Eye (tissue), 1 donor: ENCODE measurements at regions not wholly inside any gene's neighbourhood (a gene's known extent, or its start where the extent isn't known, plus 50 kb on each side); places are given as distances from the start of the nearest gene placed in this dataset.
A peak's percentile ranks its signal among the peaks of the same experiment; 100 is the strongest.
"Not testable (repeated sequence)": the region's sequence is repeated elsewhere in the genome, so short reads cannot be mapped to it uniquely, and the experiment has no call there.

ENCODE experiments used
- DNase-seq: peaks from one replicate; pipeline ENCODE4 v3.0.0-alpha.2; 2015

GRCh38 chr3:160098261-160098908 is 109.8 kb downstream of the IL12A start:
- no peak for DNase-seq

GRCh38 chr3:160098926-160099626 is 110.4 kb downstream of the IL12A start:
- no peak for DNase-seq

- DNase-seq = no peak
Observed at GRCh38 chr3:160099834-160100233, 111.2 kb downstream of the IL12A start.

GRCh38 chr3:160100610-160101009 is 112.0 kb downstream of the IL12A start:
- no peak for DNase-seq

GRCh38 chr3:160102001-160102400 is 113.4 kb downstream of the IL12A start:
- DNase-seq = not testable (repeated sequence)

GRCh38 chr3:160103397-160103796 is 114.8 kb downstream of the IL12A start:
- no peak for DNase-seq

- no peak for DNase-seq
Observed at GRCh38 chr3:160105907-160106584, 117.4 kb downstream of the IL12A start.

GRCh38 chr3:160106905-160107861 is 118.0 kb upstream of the C3orf80 start:
- no peak for DNase-seq

GRCh38 chr3:160108362-160108761 is 116.9 kb upstream of the C3orf80 start:
- no peak for DNase-seq

GRCh38 chr3:160112481-160112880 is 112.7 kb upstream of the C3orf80 start:
- DNase-seq = no peak

- DNase-seq = no peak
Observed at GRCh38 chr3:160112996-160113395, 112.2 kb upstream of the C3orf80 start.

- DNase-seq = no peak
Observed at GRCh38 chr3:160114355-160114995, 110.7 kb upstream of the C3orf80 start.

- DNase-seq = no peak
Observed at GRCh38 chr3:160115387-160115786, 109.8 kb upstream of the C3orf80 start.

GRCh38 chr3:160124224-160124623 is 101.0 kb upstream of the C3orf80 start:
- no peak for DNase-seq

- no peak for DNase-seq
Observed at GRCh38 chr3:160125258-160125657, 100.0 kb upstream of the C3orf80 start.

GRCh38 chr3:160126051-160126450 is 99.2 kb upstream of the C3orf80 start:
- DNase-seq = no peak

GRCh38 chr3:160126761-160127160 is 98.5 kb upstream of the C3orf80 start:
- DNase-seq = peak; percentile 11

GRCh38 chr3:160127308-160127707 is 97.9 kb upstream of the C3orf80 start:
- DNase-seq = no peak

- no peak for DNase-seq
Observed at GRCh38 chr3:160128056-160128455, 97.2 kb upstream of the C3orf80 start.

- no peak for DNase-seq
Observed at GRCh38 chr3:160129459-160130061, 95.7 kb upstream of the C3orf80 start.

- DNase-seq = no peak
Observed at GRCh38 chr3:160130071-160130470, 95.2 kb upstream of the C3orf80 start.

- DNase-seq = no peak
Observed at GRCh38 chr3:160130950-160131349, 94.3 kb upstream of the C3orf80 start.
